HG03575 (cell line): ENCODE measurements at regions not wholly inside any gene's neighbourhood (a gene's known extent, or its start where the extent isn't known, plus 50 kb on each side); places are given as distances from the start of the nearest gene placed in this dataset.
"Not testable (repeated sequence)": the region's sequence is repeated elsewhere in the genome, so short reads cannot be mapped to it uniquely, and the experiment has no call there.

Experiments used
- ATAC-seq: cut with Tn5 transposase; IDR thresholded peaks from one replicate; pipeline ENCODE4 v1.9.1; 2021; ENCODE audit not compliant: unreplicated experiment, insufficient number of reproducible peaks, low FRiP score; ENCODE audit errors: extremely low read depth

DNA sequence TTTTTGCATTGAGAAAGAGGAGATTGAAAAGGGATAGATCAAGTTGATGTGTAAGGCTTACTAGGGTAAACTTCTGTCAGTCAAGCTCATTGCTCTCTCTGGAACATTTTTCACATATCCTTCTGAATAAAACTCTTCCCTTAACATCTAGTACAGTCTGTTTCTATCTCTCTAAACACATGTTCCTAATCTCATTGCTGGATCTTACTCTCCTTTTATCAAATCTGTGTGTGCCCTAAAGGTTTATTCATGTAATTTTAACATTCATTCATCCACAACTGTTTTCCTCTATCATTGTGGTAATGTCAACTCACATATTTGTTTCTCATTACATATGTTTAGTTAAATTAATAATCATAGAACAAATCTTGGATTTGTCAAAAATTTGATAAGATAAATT lies 277.9 kb upstream of the GULP1 start:
- ATAC-seq = no peak

DNA sequence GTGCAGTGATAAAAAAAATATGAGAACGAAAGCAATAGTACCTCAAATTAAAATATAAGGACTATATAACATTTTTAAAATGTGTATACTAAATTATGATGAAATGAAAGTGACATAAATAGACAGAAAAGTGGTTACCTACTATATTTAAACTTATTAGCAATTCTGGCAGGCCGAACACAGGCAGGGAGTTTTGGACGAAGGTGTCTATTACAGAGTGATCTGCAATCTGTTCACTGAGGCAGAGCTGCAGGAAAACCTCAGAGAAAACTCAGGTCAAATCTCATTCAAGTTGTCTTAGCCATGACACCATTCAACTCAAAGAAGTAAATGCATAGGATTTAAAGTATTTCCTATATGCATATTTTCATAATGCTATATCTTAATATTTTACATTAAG lies 274.8 kb upstream of the GULP1 start:
- ATAC-seq = no peak

DNA sequence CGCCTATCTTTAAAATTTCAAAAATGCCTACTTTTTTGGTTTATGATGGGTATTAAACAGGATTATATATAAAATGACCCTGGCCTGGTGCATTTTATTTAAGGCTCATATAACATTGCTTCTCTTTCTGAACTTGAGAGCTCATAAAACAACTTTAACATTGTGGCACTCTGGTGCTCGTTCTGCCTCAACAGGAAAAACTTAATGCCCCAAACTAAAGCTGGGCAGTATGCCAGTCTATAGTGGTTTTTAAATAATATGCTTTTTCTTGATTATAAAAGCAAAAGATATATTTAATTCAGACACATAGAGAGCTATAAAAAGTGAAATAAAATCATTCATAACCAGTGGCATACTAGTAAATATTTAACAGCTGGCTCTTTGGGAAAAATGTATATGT lies 269.3 kb upstream of the GULP1 start:
- no peak for ATAC-seq

DNA sequence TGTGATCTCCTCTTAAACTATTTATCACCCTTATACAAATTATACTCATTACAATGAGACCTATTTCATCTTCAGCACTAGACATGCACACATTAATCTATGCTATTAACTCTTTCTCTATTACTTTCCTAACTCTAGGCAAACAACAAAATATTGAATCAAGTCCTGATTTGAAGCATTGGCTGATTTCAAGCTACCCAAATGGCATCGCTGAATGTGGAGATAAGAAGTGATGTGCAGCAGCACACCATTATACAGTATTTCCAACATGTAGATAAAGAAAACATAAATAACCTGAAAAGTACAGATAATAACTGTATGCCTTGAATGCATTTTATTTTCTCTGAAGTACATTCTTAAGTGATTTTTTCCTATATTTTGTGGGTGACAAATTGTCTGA lies 268.6 kb upstream of the GULP1 start:
- ATAC-seq = no peak

DNA sequence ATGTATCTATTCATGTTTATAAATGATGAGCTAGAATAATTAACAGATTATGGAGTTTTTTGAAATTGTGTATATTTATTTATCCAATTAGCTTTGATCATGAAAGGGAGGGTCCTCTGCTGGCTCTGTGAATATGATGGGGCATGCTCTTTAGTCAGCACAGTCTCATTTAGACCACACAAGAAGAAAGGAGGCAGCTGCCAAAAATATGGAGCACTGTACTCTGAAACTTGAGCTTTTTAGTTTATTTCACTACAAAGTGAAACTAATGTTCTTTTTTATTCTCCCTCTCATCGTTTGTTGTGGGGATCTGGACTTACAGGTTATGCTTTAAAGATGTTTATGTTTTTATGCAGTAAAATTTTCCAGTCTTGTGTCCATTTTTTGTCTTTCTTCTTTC lies 266.9 kb upstream of the GULP1 start:
- no peak for ATAC-seq

DNA sequence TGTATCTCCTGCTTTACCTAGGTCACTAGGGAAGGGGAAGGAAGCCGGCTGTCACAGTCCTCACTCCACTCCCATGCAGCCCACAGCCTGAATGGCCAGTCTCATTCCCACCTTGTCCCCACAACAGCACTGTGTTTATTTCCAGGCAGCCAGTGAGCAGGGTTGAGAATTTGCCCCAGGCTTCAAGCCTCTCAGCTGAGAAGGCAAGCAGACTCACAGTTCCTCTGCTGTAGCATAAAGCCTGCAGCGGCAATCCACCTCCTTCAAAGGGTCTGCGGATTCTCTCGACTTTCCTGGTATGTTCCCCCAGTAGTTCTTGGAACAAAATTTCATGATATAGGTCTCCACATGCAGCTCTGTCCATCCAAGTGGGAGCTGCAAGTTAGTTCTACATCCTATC lies 262.9 kb upstream of the GULP1 start:
- ATAC-seq = no peak

DNA sequence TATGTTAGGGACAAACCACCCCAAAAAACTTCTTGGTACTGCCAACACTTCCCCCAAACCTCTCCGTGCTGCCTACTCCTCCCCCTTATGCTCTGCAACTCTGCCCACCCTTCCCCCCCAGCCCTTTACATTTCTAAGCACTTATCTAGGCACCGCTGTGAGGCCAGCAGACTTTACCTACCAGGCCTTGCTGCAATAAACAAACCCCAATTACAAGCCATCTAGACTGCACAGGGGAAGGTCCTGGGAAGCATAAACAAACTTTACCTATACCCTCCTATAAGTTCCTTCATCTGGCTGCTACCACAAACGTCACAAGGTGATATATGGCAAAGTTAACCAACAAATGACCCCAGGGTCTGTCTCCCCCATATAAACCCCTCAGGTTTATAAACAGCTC lies 259.4 kb upstream of the GULP1 start:
- ATAC-seq = no peak

DNA sequence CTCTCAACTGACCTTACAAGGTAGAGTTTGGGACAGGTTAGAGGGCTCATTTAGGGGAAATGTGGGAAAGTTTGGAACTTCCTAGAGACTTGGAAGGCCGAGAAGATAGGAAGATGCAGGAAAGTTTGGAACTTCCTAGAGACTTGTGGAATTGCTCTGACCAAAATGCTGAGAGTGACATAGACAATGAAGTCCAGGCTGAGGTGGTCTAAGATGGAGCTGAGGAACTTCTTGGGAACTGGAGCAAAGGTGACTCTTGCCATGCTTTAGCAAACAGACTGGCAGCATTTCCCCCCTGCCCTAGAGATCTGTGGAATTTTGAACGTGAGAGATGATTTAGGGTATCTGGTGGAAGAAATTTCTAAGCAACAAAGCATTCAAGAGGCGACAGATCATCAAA lies 258.9 kb upstream of the GULP1 start:
- no peak for ATAC-seq

DNA sequence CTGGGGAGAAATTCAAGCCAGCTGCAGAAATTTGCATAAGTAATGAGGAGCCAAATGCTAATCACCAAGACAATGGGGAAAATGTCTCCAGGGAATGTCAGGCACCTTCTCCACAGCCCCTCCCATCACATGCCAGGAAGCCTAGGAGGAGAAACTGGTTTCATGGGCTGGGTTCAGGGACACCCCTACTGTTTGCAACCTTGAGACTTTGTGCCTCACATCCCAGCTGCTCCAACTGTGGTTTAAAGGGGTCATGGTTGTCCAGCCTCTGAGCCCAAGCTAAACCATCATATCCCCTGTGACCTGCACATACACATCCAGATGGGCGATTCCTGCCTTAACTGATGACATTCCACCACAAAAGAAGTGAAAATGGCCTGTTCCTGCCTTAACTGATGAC lies 258.4 kb upstream of the GULP1 start:
- not testable (repeated sequence) for ATAC-seq

DNA sequence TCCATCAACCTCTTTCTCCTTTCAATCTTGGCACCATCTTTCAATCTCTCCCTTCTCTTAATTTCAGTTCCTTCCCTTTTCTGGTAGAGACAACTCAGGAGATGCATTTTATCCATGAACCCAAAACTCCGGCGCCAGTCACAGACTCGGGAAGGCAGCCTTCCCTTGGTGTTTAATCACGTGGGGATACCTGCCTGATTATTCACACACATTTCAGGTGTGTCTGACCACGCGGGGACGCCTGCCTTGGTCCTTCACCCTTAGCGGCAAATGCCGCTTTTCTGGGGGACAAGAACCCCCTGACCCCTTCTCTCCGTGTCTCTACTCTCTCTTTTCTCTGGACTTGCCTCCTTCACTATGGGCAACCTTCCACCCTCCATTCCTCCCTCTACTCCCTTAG lies 257.6 kb upstream of the GULP1 start:
- not testable (repeated sequence) for ATAC-seq

DNA sequence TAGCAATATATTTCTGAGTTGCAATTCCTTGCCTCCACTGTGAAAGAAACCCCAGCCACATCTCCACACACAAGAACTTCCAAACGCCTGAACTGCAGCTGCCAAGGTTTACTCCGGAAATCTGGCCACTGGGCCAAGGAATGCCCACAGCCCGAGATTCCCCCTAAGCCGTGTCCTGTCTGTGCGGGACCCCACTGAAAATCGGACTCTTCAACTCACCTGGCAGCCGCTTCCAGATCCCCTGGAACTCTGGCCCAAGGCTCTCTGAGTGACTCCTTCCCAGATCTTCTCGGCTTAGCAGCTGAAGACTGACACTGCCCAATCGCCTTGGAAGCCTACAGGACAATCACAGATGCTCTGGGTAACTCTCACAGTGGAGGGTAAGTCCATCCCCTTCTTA lies 256.3 kb upstream of the GULP1 start:
- not testable (repeated sequence) for ATAC-seq

DNA sequence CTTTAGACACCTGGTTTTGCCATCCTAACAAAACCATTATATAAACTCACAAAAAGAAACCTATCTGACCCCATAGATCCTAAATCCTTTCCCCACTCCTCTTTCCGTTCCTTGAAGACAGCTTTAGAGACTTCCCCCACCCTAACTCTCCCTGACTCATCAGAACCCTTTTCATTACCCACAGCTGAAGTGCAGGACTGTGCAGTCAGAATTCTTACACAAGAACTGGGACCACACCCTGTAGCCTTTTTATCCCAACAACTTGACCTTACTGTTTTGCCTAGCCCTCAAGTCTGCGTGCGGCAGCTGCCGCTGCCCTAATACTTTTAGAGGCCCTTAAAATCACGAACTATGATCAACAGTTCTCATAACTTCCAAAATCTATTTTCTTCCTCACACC lies 254.9 kb upstream of the GULP1 start:
- ATAC-seq = not testable (repeated sequence)

DNA sequence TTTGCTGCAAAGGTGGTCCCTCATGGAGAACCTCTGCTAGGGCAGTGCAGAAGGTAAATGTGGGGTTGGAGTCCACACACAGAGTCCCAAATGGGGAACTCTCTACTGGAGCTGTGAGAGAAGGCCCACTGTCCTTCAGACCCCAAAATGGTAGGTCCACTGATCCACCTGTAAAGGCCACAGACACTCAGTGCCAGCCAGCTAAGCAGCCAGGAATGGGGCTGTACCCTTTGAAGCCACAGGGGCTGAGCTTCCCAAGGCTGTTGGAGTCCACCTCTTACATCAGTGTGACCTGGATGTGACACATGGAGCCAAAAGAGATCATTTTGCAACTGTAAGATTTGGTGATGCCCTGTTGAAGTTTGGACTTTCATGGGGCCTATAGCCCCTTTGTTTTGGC lies 252.4 kb upstream of the GULP1 start:
- no peak for ATAC-seq

DNA sequence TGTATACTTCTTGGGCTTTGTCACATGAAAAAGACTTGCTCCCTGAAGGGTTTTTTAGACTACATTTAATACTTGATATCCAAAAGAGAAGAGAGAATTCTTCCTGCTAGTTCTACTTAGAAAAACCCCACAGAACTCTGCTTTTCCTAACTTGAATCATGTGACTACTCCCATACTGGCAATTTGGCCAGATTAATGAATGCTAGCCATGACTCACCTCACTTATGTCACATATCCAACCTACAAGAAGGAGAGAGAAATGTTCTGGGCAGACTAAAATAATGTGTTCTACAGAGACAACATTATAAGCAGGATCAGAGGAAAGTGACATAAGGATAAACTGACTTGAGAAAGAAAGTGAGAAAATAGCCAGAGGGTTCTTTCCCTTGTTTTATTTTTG lies 249.3 kb upstream of the GULP1 start:
- no peak for ATAC-seq

DNA sequence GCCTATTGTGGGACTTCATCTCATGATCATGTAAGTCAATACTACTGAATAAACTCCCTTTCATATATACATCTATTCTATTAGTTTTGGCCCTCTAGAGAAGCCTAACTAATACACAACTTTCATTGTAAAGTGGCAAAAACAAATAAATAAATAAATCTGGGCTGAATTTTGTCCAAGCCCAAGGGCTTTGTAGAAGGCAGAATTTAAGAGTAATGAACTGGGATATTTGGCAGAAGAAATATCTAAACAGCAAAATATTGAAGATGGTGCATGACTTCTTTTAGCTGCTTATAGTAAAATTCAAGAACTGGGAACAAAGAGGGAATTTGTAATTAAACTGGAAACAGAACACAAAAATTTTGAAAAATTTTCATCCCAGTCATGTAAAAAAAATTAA lies 246.7 kb upstream of the GULP1 start:
- no peak for ATAC-seq

DNA sequence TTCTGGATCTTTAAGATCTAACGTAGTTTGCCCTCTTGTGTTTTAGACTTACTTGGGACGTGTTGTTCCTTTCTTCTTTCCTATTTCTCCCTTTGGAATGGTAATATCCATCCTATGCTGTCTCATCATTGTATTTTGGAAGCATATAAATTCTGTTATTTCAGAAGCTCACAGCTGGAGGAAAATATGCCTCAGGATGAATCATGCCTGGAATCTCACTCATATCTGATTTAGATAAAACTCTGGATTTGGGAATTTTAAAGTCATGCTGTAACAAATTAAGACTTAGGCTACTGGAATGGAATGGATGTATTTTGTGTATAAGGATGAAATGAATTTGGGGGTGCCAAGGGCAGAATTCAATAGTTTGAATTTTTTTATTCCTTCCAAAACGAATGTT lies 245.2 kb upstream of the GULP1 start:
- no peak for ATAC-seq

DNA sequence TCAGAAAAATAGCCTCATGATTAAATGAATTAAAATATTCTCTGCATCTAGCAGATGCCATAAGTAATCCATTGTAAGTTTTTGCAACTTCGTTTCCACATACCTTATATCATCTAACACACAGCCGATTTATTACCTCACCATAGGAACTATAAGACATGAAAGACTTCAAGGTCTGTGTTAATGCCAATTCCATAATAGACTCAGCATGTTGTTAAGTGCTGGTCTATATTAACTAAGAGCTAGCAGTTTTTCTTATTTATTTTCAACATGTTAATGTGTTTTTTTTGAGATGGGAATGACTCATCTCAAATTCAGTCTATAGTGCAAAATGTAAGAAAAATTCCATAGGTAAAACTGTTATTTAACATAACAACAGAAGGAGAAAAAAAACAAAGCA lies 243.9 kb upstream of the GULP1 start:
- ATAC-seq = no peak

DNA sequence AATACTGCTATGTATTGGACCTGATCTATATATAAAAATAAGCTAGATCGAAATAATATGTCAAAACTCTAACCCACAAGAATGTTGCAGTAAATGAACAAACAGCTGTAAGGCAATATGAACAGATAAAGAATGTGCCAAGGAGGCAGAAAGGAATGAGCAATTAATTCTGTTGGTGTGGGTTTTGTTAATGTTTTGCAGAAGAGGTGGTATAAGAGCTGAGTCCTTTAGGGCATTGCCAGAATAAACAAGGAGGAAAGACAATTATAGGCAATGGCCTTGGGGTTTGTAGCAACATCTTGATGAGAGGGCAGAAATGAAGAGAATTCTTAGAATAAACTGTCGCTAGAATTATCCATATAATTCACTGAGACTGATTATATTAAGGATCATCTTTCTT lies 240.9 kb upstream of the GULP1 start:
- ATAC-seq = no peak

DNA sequence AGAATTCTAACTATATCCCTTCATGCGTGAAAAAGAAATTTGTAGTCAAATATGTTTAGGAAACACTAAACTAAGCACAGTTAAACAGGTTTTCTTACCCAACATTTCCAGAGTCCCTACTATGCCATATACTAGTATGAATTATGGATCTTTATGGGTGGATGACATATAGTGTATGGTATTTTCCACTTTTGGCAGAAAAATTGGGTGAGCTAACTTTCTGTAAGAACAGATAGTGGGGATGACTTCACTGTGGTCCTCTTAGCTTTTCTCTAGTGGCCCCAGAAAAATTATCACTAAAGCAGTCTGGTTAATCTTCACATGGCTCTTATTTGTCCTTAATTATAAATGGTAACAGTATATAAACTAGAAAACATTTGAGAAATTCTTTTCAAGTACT lies 240.0 kb upstream of the GULP1 start:
- ATAC-seq = no peak

DNA sequence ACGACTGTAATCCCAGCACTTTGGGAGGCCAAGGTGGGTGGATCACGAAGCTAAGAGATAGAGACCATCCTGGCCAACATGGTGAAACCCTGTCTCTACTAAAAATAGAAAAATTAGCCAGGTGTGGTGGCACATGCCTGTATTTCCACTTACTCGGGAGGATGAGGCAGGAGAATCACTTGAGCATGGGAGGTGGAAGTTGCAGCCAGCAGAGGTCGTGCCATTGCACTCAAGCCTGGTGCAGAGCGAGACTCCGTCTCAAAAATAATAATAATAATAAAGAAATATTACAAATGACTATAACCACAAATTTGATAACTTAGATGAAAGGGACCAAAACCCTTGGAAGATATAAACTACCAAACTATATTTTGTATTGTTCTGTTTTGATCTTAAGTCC lies 226.3 kb upstream of the GULP1 start:
- no peak for ATAC-seq

DNA sequence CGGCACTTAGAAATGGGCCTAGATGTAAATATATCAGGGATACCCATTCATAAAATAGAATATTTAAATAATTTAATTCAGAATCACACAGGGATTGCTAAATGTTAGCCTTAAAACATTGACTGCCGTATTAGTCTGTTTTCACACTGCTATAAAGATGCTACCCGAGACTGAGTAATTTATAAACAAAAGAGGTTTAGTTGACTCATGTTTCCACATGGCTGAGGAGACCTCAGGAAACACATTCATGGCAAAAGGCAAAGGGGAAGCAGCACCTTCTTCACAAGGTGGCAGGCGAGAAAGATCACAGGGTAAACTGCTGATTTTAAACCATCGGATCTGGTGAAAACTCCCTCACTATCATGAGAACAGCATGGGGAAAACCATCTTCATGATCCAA lies 223.6 kb upstream of the GULP1 start:
- ATAC-seq = no peak
